Calu3 (cell line): ENCODE measurements at regions not wholly inside any gene's neighbourhood (a gene's known extent, or its start where the extent isn't known, plus 50 kb on each side); places are given as distances from the start of the nearest gene placed in this dataset.
"Not testable (repeated sequence)": the region's sequence is repeated elsewhere in the genome, so short reads cannot be mapped to it uniquely, and the experiment has no call there.

Experiments
- BruUV-seq: library from RNA; stranded (reverse); fragments of 400-500 nt; replicated peaks from 2 replicates; lab custom pipeline; 2021; lab: Mats Ljungman, UMichigan
- CTCF ChIA-PET: fragments of 300-600 bp; sonication (Branson Sonifier 250); formaldehyde crosslinking; loops from one replicate; lab custom pipeline; 2022; ENCODE audit warnings: antibody characterized with exemption; lab: Charles Lee
- DNase-seq: peaks from one replicate; pipeline ENCODE4 v3.0.0; 2022
- H3K27ac Mint-ChIP-seq: one replicate; pipeline ENCODE4 v1.8.0; 2022; ENCODE audit warnings: mixed read lengths; ENCODE audit not compliant: unreplicated experiment
- H3K27me3 Mint-ChIP-seq: one replicate; pipeline ENCODE4 v1.8.0; 2022; ENCODE audit warnings: mixed read lengths; ENCODE audit not compliant: unreplicated experiment
- H3K36me3 Mint-ChIP-seq: one replicate; pipeline ENCODE4 v1.8.0; 2022; ENCODE audit warnings: mild to moderate bottlenecking, moderate library complexity, mixed read lengths; ENCODE audit not compliant: insufficient read depth, unreplicated experiment
- H3K4me1 Mint-ChIP-seq: one replicate; pipeline ENCODE4 v1.8.0; 2022; ENCODE audit warnings: mild to moderate bottlenecking, low read depth, mixed read lengths; ENCODE audit not compliant: unreplicated experiment
- H3K4me3 Mint-ChIP-seq: one replicate; pipeline ENCODE4 v1.8.0; 2022; ENCODE audit warnings: mild to moderate bottlenecking, low read depth, moderate library complexity, mixed read lengths; ENCODE audit not compliant: unreplicated experiment
- H3K9me3 Mint-ChIP-seq: one replicate; pipeline ENCODE4 v1.8.0; 2022; ENCODE audit warnings: low read depth, mixed read lengths; ENCODE audit not compliant: unreplicated experiment
- CTCF ChIP-seq: fragments of 200-600 bp; IDR thresholded peaks from one replicate; pipeline ENCODE4 v1.8.0; 2022; ENCODE audit warnings: antibody characterized with exemption; ENCODE audit not compliant: unreplicated experiment
- intact Hi-C: fragments of 100-400 bp; cut with micrococcal nuclease; formaldehyde crosslinking; loops from one replicate; pipeline ENCODE4 v1.10.0; 2022; ENCODE audit not compliant: unreplicated experiment

GRCh38 chr21:35811191-35811806 lies 249.0 kb downstream of the SETD4 start:
- Mint-ChIP-seq H3K36me3 (peaks cover 5% of the 10 kb centered on the region), H3K9me3 (no peaks in the 10 kb centered on the region), H3K4me3 (peak overlapping the region; percentile 18), H3K4me1 (peaks cover 16% of the 10 kb centered on the region), H3K27me3 (no peaks in the 10 kb centered on the region), H3K27ac (peak overlapping the region; percentile 13)
- CTCF ChIA-PET: interaction anchor here (0.8 kb wide), 1 partner anchor 147 kb away, joined by 5 read pairs; no protein-coding TSS in a partner anchor
- no TSS peak for BruUV-seq
- intact Hi-C loops: no loop called here
- DNase-seq: peak; percentile 18
- TF ChIP-seq CTCF: no peak

GRCh38 chr21:35810431-35810970 lies 249.8 kb downstream of the SETD4 start:
- H3K27me3 Mint-ChIP-seq: no peaks in the 10 kb centered on the region
- no peak overlapping the region for H3K4me3 Mint-ChIP-seq
- CTCF ChIA-PET: interaction anchor here (0.8 kb wide), 1 partner anchor 146 kb away, joined by 5 read pairs; no protein-coding TSS in a partner anchor
- no peak for DNase-seq
- no peak for TF ChIP-seq CTCF
- no peak overlapping the region for H3K27ac Mint-ChIP-seq
- intact Hi-C loops: no loop called here
- peaks cover 16% of the 10 kb centered on the region for H3K4me1 Mint-ChIP-seq
- BruUV-seq: no TSS peak
- H3K9me3 Mint-ChIP-seq: no peaks in the 10 kb centered on the region
- peaks cover 5% of the 10 kb centered on the region for H3K36me3 Mint-ChIP-seq

GRCh38 chr21:35801391-35801790 lies 258.9 kb downstream of the SETD4 start:
- CTCF ChIA-PET: no interaction called here
- H3K27ac Mint-ChIP-seq: no peak overlapping the region
- no peak for DNase-seq
- H3K27me3 Mint-ChIP-seq: no peaks in the 10 kb centered on the region
- no peaks in the 10 kb centered on the region for H3K9me3 Mint-ChIP-seq
- no peak for TF ChIP-seq CTCF
- no peak overlapping the region for H3K4me3 Mint-ChIP-seq
- no peaks in the 10 kb centered on the region for H3K36me3 Mint-ChIP-seq
- H3K4me1 Mint-ChIP-seq: peaks cover 29% of the 10 kb centered on the region
- BruUV-seq: no TSS peak
- intact Hi-C loops: no loop called here

- BruUV-seq, H3K36me3 Mint-ChIP-seq, CTCF ChIA-PET, intact Hi-C loops, H3K9me3 Mint-ChIP-seq, H3K4me3 Mint-ChIP-seq, H3K27me3 Mint-ChIP-seq: not testable (repeated sequence)
- Mint-ChIP-seq H3K27ac (peak overlapping the region; percentile 43), H3K4me1 (peaks cover 32% of the 10 kb centered on the region)
- peak; percentile 10 for DNase-seq
Measured at GRCh38 chr21:35800796-35801385, 259.4 kb downstream of the SETD4 start.

- no peak for TF ChIP-seq CTCF
- no peak for DNase-seq
- intact Hi-C loops: no loop called here
- no peaks in the 10 kb centered on the region for H3K9me3 Mint-ChIP-seq
- H3K4me3 Mint-ChIP-seq: peak overlapping the region; percentile 19
- H3K4me1 Mint-ChIP-seq: peaks cover 32% of the 10 kb centered on the region
- BruUV-seq: no TSS peak
- no peaks in the 10 kb centered on the region for H3K36me3 Mint-ChIP-seq
- CTCF ChIA-PET: no interaction called here
- no peak overlapping the region for H3K27ac Mint-ChIP-seq
- H3K27me3 Mint-ChIP-seq: no peaks in the 10 kb centered on the region
Measured at GRCh38 chr21:35796844-35797243, 263.5 kb downstream of the SETD4 start.

GRCh38 chr21:35794527-35794926 lies 265.8 kb downstream of the SETD4 start:
- intact Hi-C loops, CTCF ChIA-PET, H3K27ac Mint-ChIP-seq, H3K4me3 Mint-ChIP-seq, BruUV-seq, H3K36me3 Mint-ChIP-seq, H3K9me3 Mint-ChIP-seq, H3K27me3 Mint-ChIP-seq, DNase-seq: not testable (repeated sequence)
- peaks cover 22% of the 10 kb centered on the region for H3K4me1 Mint-ChIP-seq
